ENCODE measurements at regions not wholly inside any gene's neighbourhood (a gene's known extent, or its start where the extent isn't known, plus 50 kb on each side); places are given as distances from the start of the nearest gene placed in this dataset.

DNA sequence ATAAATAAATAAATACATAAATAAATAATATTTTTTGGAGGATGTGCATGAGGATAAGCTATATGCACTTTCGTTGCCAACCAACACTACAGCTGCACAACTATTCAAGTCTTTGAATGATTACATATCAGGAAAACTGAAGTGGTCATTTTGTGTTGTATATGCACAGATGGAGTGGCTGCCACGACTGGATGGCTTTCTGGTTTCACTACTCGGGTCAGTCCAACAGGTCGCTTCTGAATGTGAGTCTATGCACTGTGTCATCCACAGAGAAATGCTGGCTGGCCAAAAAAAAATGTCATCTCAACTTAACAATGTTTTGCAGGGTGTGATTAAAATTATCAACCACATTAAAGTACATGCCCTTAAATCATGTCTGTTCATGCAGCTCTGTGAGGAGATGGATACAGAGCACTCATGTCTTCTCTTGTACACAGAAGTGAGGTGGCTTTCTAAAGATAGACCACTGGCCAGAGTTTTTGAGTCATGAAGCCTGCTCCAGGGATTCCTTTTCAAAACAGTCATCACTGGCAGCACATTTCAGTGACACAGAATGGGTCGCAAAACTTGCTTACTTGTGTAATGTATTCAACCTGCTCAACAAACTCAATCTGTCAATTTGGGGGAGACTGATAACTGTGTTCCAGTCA, 589.8 kb upstream of the CYLC2 start:
- TF ChIP-seq, protein P1, sequence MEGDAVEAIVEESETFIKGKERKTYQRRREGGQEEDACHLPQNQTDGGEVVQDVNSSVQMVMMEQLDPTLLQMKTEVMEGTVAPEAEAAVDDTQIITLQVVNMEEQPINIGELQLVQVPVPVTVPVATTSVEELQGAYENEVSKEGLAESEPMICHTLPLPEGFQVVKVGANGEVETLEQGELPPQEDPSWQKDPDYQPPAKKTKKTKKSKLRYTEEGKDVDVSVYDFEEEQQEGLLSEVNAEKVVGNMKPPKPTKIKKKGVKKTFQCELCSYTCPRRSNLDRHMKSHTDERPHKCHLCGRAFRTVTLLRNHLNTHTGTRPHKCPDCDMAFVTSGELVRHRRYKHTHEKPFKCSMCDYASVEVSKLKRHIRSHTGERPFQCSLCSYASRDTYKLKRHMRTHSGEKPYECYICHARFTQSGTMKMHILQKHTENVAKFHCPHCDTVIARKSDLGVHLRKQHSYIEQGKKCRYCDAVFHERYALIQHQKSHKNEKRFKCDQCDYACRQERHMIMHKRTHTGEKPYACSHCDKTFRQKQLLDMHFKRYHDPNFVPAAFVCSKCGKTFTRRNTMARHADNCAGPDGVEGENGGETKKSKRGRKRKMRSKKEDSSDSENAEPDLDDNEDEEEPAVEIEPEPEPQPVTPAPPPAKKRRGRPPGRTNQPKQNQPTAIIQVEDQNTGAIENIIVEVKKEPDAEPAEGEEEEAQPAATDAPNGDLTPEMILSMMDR (IDR thresholded peaks at IDR 0.05) = no peak
- TF ChIP-seq, protein P2, sequence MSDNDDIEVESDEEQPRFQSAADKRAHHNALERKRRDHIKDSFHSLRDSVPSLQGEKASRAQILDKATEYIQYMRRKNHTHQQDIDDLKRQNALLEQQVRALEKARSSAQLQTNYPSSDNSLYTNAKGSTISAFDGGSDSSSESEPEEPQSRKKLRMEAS (IDR thresholded peaks at IDR 0.05; ENCODE audit: low read depth) = no peak
- TF ChIP-seq POLR2AphosphoS5 (IDR thresholded peaks at IDR 0.05; ENCODE audit: low read depth, low read length) = no peak
- TF ChIP-seq, protein P3, sequence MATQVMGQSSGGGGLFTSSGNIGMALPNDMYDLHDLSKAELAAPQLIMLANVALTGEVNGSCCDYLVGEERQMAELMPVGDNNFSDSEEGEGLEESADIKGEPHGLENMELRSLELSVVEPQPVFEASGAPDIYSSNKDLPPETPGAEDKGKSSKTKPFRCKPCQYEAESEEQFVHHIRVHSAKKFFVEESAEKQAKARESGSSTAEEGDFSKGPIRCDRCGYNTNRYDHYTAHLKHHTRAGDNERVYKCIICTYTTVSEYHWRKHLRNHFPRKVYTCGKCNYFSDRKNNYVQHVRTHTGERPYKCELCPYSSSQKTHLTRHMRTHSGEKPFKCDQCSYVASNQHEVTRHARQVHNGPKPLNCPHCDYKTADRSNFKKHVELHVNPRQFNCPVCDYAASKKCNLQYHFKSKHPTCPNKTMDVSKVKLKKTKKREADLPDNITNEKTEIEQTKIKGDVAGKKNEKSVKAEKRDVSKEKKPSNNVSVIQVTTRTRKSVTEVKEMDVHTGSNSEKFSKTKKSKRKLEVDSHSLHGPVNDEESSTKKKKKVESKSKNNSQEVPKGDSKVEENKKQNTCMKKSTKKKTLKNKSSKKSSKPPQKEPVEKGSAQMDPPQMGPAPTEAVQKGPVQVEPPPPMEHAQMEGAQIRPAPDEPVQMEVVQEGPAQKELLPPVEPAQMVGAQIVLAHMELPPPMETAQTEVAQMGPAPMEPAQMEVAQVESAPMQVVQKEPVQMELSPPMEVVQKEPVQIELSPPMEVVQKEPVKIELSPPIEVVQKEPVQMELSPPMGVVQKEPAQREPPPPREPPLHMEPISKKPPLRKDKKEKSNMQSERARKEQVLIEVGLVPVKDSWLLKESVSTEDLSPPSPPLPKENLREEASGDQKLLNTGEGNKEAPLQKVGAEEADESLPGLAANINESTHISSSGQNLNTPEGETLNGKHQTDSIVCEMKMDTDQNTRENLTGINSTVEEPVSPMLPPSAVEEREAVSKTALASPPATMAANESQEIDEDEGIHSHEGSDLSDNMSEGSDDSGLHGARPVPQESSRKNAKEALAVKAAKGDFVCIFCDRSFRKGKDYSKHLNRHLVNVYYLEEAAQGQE (IDR thresholded peaks at IDR 0.05; ENCODE audit: low read depth, low read length) = no peak
- TF ChIP-seq RFX5 (IDR thresholded peaks at IDR 0.05; ENCODE audit: low read length) = no peak
- TF ChIP-seq SIN3A (IDR thresholded peaks at IDR 0.05; ENCODE audit: borderline replicate concordance, low read depth, low read length) = no peak
- no peak for TF ChIP-seq GATA2 (CRISPR knock-in tag; IDR thresholded peaks at IDR 0.05)
- TF ChIP-seq RCOR1 (IDR thresholded peaks at IDR 0.05; ENCODE audit: low read length) = no peak
- TF ChIP-seq, protein P4, sequence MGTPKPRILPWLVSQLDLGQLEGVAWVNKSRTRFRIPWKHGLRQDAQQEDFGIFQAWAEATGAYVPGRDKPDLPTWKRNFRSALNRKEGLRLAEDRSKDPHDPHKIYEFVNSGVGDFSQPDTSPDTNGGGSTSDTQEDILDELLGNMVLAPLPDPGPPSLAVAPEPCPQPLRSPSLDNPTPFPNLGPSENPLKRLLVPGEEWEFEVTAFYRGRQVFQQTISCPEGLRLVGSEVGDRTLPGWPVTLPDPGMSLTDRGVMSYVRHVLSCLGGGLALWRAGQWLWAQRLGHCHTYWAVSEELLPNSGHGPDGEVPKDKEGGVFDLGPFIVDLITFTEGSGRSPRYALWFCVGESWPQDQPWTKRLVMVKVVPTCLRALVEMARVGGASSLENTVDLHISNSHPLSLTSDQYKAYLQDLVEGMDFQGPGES (IDR thresholded peaks at IDR 0.05; ENCODE audit: low read depth, low read length) = no peak
